NCI-H69 (cell line): ENCODE measurements at regions not wholly inside any gene's neighbourhood (a gene's known extent, or its start where the extent isn't known, plus 50 kb on each side); places are given as distances from the start of the nearest gene placed in this dataset.
A peak's percentile ranks its signal among the peaks of the same experiment; 100 is the strongest.
"Not testable (repeated sequence)": the region's sequence is repeated elsewhere in the genome, so short reads cannot be mapped to it uniquely, and the experiment has no call there.

Experiments used
- DNase-seq: peaks from one replicate; lab custom pipeline; 2025; lab: John Stamatoyannopoulos, UW

GRCh38 chr4:174069848-174070330 is 213.6 kb downstream of the FBXO8 start:
- peak; percentile 86 for DNase-seq

GRCh38 chr4:174066611-174067205 is 216.8 kb downstream of the FBXO8 start:
- DNase-seq: peak; percentile 15

GRCh38 chr4:174062831-174063230 is 220.6 kb downstream of the FBXO8 start:
- DNase-seq: no peak

- DNase-seq: no peak
These were observed 222.4 kb downstream of the FBXO8 start for GRCh38 chr4:174061026-174061425.

GRCh38 chr4:174058846-174059245 is 224.6 kb downstream of the FBXO8 start:
- DNase-seq: no peak

- DNase-seq: no peak
These were observed 226.5 kb downstream of the FBXO8 start for GRCh38 chr4:174056959-174057358.

- no peak for DNase-seq
These were observed 228.1 kb downstream of the FBXO8 start for GRCh38 chr4:174055344-174055743.

- peak; percentile 3 for DNase-seq
These were observed 229.6 kb downstream of the FBXO8 start for GRCh38 chr4:174053895-174054294.

- peak; percentile 69 for DNase-seq
These were observed 236.1 kb downstream of the FBXO8 start for GRCh38 chr4:174047363-174047762.

GRCh38 chr4:174045829-174046228 is 237.6 kb downstream of the FBXO8 start:
- not testable (repeated sequence) for DNase-seq

- no peak for DNase-seq
These were observed 238.1 kb downstream of the FBXO8 start for GRCh38 chr4:174045381-174045780.

GRCh38 chr4:174041555-174042105 is 241.8 kb downstream of the FBXO8 start:
- peak; percentile 95 for DNase-seq

- DNase-seq: peak; percentile 63
These were observed 243.2 kb downstream of the FBXO8 start for GRCh38 chr4:174040287-174040686.

GRCh38 chr4:174038481-174038880 is 245.0 kb downstream of the FBXO8 start:
- no peak for DNase-seq

GRCh38 chr4:174037631-174038030 is 245.8 kb downstream of the FBXO8 start:
- DNase-seq: peak; percentile 34

GRCh38 chr4:174037049-174037448 is 246.4 kb downstream of the FBXO8 start:
- DNase-seq: peak; percentile 65

- DNase-seq: peak; percentile 85
These were observed 246.9 kb downstream of the FBXO8 start for GRCh38 chr4:174036576-174036975.

GRCh38 chr4:174036111-174036510 is 247.4 kb downstream of the FBXO8 start:
- peak; percentile 88 for DNase-seq

- no peak for DNase-seq
These were observed 259.8 kb downstream of the FBXO8 start for GRCh38 chr4:174023641-174024040.

GRCh38 chr4:174018236-174018635 is 265.2 kb downstream of the FBXO8 start:
- no peak for DNase-seq

GRCh38 chr4:174016251-174016650 is 267.2 kb downstream of the FBXO8 start:
- DNase-seq: no peak

GRCh38 chr4:174012886-174013259 is 270.6 kb downstream of the FBXO8 start:
- no peak for DNase-seq

- no peak for DNase-seq
These were observed 271.2 kb downstream of the FBXO8 start for GRCh38 chr4:174012135-174012885.
